ENCODE measurements at regions not wholly inside any gene's neighbourhood (a gene's known extent, or its start where the extent isn't known, plus 50 kb on each side); places are given as distances from the start of the nearest gene placed in this dataset.

GRCh38 chr21:27606422-27606821, 639.5 kb upstream of the ADAMTS5 start:
- H3K9me3 ChIP-seq (ENCODE audit: insufficient read depth, low read length): no peaks in the 10 kb centered on the region
- no peak overlapping the region for H2AFZ ChIP-seq (ENCODE audit: low read depth, low read length, severe bottlenecking)
- H4K20me1 ChIP-seq (ENCODE audit: low read depth, low read length): no peaks in the 10 kb centered on the region
- H3F3A ChIP-seq (ENCODE audit: insufficient read depth): no peaks in the 10 kb centered on the region
- no peaks in the 10 kb centered on the region for H3K9me2 ChIP-seq (replicated peaks; ENCODE audit: insufficient read depth, low read length)
- no peaks in the 10 kb centered on the region for H3K27me3 ChIP-seq (ENCODE audit: low read length)
- TF ChIP-seq CTCF (IDR thresholded peaks at IDR 0.05; ENCODE audit: insufficient read depth, low read length, poor library complexity, severe bottlenecking): no peak
- TF ChIP-seq EZH2phosphoT487 (conservative IDR thresholded peaks at IDR 0.05; ENCODE audit: low read length): no peak
- H3K4me2 ChIP-seq (ENCODE audit: low read depth, low read length, poor library complexity, severe bottlenecking): no peak overlapping the region
- no peak overlapping the region for H3K4me3 ChIP-seq (ENCODE audit: insufficient read depth, low read length, poor library complexity, severe bottlenecking)
- H3K36me3 ChIP-seq (ENCODE audit: low read length): no peaks in the 10 kb centered on the region
- no peaks in the 10 kb centered on the region for H3K79me2 ChIP-seq (ENCODE audit: insufficient read depth, low read length)
- H3K27ac ChIP-seq (ENCODE audit: low read depth, low read length): no peak overlapping the region
- no peak overlapping the region for H3K9ac ChIP-seq (ENCODE audit: low read length)

GRCh38 chr21:27596196-27596595, 629.3 kb upstream of the ADAMTS5 start:
- Histone ChIP-seq H3K4me3 (ENCODE audit: insufficient read depth, low read length, poor library complexity, severe bottlenecking) (no peak overlapping the region), H3K9me3 (ENCODE audit: insufficient read depth, low read length) (no peaks in the 10 kb centered on the region), H2AFZ (ENCODE audit: low read depth, low read length, severe bottlenecking) (no peak overlapping the region), H3K36me3 (ENCODE audit: low read length) (no peaks in the 10 kb centered on the region), H3K9me2 (replicated peaks; ENCODE audit: insufficient read depth, low read length) (no peaks in the 10 kb centered on the region), H3K27me3 (ENCODE audit: low read length) (no peaks in the 10 kb centered on the region), H4K20me1 (ENCODE audit: low read depth, low read length) (no peaks in the 10 kb centered on the region), H3F3A (ENCODE audit: insufficient read depth) (no peaks in the 10 kb centered on the region), H3K4me2 (ENCODE audit: low read depth, low read length, poor library complexity, severe bottlenecking) (no peak overlapping the region), H3K9ac (ENCODE audit: low read length) (no peak overlapping the region), H3K79me2 (ENCODE audit: insufficient read depth, low read length) (no peaks in the 10 kb centered on the region), H3K27ac (ENCODE audit: low read depth, low read length) (no peak overlapping the region)
- TF ChIP-seq CTCF (IDR thresholded peaks at IDR 0.05; ENCODE audit: insufficient read depth, low read length, poor library complexity, severe bottlenecking): no peak
- no peak for TF ChIP-seq EZH2phosphoT487 (conservative IDR thresholded peaks at IDR 0.05; ENCODE audit: low read length)

GRCh38 chr21:27595716-27596115, 628.8 kb upstream of the ADAMTS5 start:
- no peaks in the 10 kb centered on the region for H3K36me3 ChIP-seq (ENCODE audit: low read length)
- no peaks in the 10 kb centered on the region for H4K20me1 ChIP-seq (ENCODE audit: low read depth, low read length)
- H3K27ac ChIP-seq (ENCODE audit: low read depth, low read length): no peak overlapping the region
- no peak overlapping the region for H3K9ac ChIP-seq (ENCODE audit: low read length)
- H3F3A ChIP-seq (ENCODE audit: insufficient read depth): no peaks in the 10 kb centered on the region
- H3K4me3 ChIP-seq (ENCODE audit: insufficient read depth, low read length, poor library complexity, severe bottlenecking): no peak overlapping the region
- H3K79me2 ChIP-seq (ENCODE audit: insufficient read depth, low read length): no peaks in the 10 kb centered on the region
- no peaks in the 10 kb centered on the region for H3K27me3 ChIP-seq (ENCODE audit: low read length)
- H3K4me2 ChIP-seq (ENCODE audit: low read depth, low read length, poor library complexity, severe bottlenecking): no peak overlapping the region
- TF ChIP-seq EZH2phosphoT487 (conservative IDR thresholded peaks at IDR 0.05; ENCODE audit: low read length) (no peak), CTCF (IDR thresholded peaks at IDR 0.05; ENCODE audit: insufficient read depth, low read length, poor library complexity, severe bottlenecking) (no peak)
- H3K9me3 ChIP-seq (ENCODE audit: insufficient read depth, low read length): no peaks in the 10 kb centered on the region
- no peaks in the 10 kb centered on the region for H3K9me2 ChIP-seq (replicated peaks; ENCODE audit: insufficient read depth, low read length)
- H2AFZ ChIP-seq (ENCODE audit: low read depth, low read length, severe bottlenecking): no peak overlapping the region
